K562 (cell line): ENCODE measurements at regions not wholly inside any gene's neighbourhood (a gene's known extent, or its start where the extent isn't known, plus 50 kb on each side); places are given as distances from the start of the nearest gene placed in this dataset.

Source experiments
- ATAC-seq: fragments of 200-7000 bp; cut with Tn5 transposase; 3 replicates; pipeline ENCODE4 v1.9.1; 2020; ENCODE audit warnings: moderate library complexity
- BruUV-seq: library from RNA; stranded (reverse); fragments of 400-500 nt; replicated peaks from 2 replicates; lab custom pipeline; 2021; lab: Mats Ljungman, UMichigan
- CTCF ChIA-PET: fragments of 300-600 bp; formaldehyde crosslinking; extraction: SDS; loops from one replicate; lab custom pipeline; 2021; ENCODE audit warnings: low intra/inter-chr PET ratio; lab: Yijun Ruan, JAX
- POLR2A ChIA-PET: fragments of 300-600, 350-650 bp; sonication (Branson Sonifier 250); formaldehyde crosslinking; extraction: SDS; loops from one replicate; lab custom pipeline; 2021; ENCODE audit warnings: antibody characterized with exemption, inconsistent platforms; lab: Yijun Ruan, JAX
- DNase-seq, 4 experiments: peaks; one replicate each; pipeline versions ENCODE4 v3.0.0 to v3.0.0-alpha.2; 2011 to 2018; ENCODE audit warnings: low spot score in 3 of 4, mixed read lengths in 3 of 4; ENCODE audit errors: extremely low read depth in 1 of 4
- FAIRE-seq: peaks from 2 replicates; lab custom pipeline; 2011; peaks lifted over from hg19 to GRCh38; lab: Jason Lieb, UNC
- H2AFZ ChIP-seq: 2 replicates; pipeline ENCODE4 v1.6.0; 2011; ENCODE audit warnings: low read depth, low read length, control low read depth, inconsistent platforms
- H3K27ac ChIP-seq: fragments of 200-600 bp; 3 replicates; pipeline ENCODE4 v1.8.0; 2011; ENCODE audit warnings: low read depth, mild to moderate bottlenecking, control low read depth, inconsistent platforms, low read length, moderate library complexity, mixed read lengths; ENCODE audit errors: extremely low read depth
- H3K27me3 ChIP-seq, 2 experiments: fragments of 300-600 bp in 1 of 2; 2 replicates in 1 of 2; 3 replicates in 1 of 2; pipeline versions ENCODE4 v1.6.0 to v1.8.0; 2011; ENCODE audit warnings: inconsistent platforms in 2 of 2, low read length in 2 of 2, mild to moderate bottlenecking in 1 of 2, mixed read lengths in 1 of 2, moderate library complexity in 1 of 2; ENCODE audit not compliant: control insufficient read depth in 2 of 2, insufficient read depth in 2 of 2
- H3K36me3 ChIP-seq: fragments of 300-600 bp; 3 replicates; pipeline ENCODE4 v1.8.0; 2011; ENCODE audit warnings: mild to moderate bottlenecking, low read length, inconsistent platforms; ENCODE audit not compliant: control insufficient read depth, insufficient read depth
- H3K4me1 ChIP-seq, 2 experiments: fragments of 200-600 bp in 1 of 2; replicated peaks in 1 of 2; 2 replicates in 1 of 2; 3 replicates in 1 of 2; pipeline versions ENCODE4 v1.5.1 to v1.8.0; 2011; ENCODE audit warnings: inconsistent platforms in 2 of 2, low read length in 2 of 2, mild to moderate bottlenecking in 1 of 2, mixed read lengths in 1 of 2, moderate library complexity in 1 of 2; ENCODE audit not compliant: control insufficient read depth in 2 of 2, insufficient read depth in 2 of 2
- H3K4me2 ChIP-seq: 2 replicates; pipeline ENCODE4 v1.6.1; 2011; ENCODE audit warnings: low read length, control low read depth, inconsistent platforms, mixed read lengths; ENCODE audit not compliant: insufficient read depth
- H3K4me3 ChIP-seq: fragments of 200-600 bp; sonication (generic), shearing (Covaris generic); 2 replicates; pipeline ENCODE4 v1.5.1; 2016; ENCODE audit warnings: control low read depth, inconsistent platforms
- H3K79me2 ChIP-seq: fragments of 200-600 bp; 3 replicates; pipeline ENCODE4 v1.8.0; 2011; ENCODE audit warnings: low read length, inconsistent platforms; ENCODE audit not compliant: control insufficient read depth, insufficient read depth
- H3K9ac ChIP-seq, 2 experiments: 2 replicates each; pipeline versions ENCODE4 v1.6.0 to v1.6.1; 2011; ENCODE audit warnings: low read depth in 2 of 2, low read length in 2 of 2, control low read depth in 1 of 2, inconsistent platforms in 1 of 2, mild to moderate bottlenecking in 1 of 2, mixed read lengths in 1 of 2; ENCODE audit not compliant: insufficient read depth in 1 of 2
- H3K9me1 ChIP-seq: one replicate; pipeline ENCODE4 v1.6.0; 2011; ENCODE audit warnings: inconsistent platforms, mild to moderate bottlenecking, low read length, moderate library complexity; ENCODE audit not compliant: control insufficient read depth, insufficient read depth
- H3K9me3 ChIP-seq: replicated peaks from 2 replicates; pipeline ENCODE4 v1.5.1; 2011; ENCODE audit warnings: low read depth, low read length, inconsistent platforms; ENCODE audit not compliant: control insufficient read depth, insufficient read depth
- H4K20me1 ChIP-seq: replicated peaks from 2 replicates; pipeline ENCODE4 v1.6.1; 2011; ENCODE audit warnings: low read length, inconsistent platforms, mixed read lengths; ENCODE audit not compliant: control insufficient read depth, insufficient read depth
- BRF2 ChIP-seq: IDR thresholded peaks from 3 replicates; pipeline ENCODE4 v1.6.1; 2011; ENCODE audit warnings: borderline replicate concordance, mild to moderate bottlenecking; ENCODE audit not compliant: insufficient read length, insufficient read depth
- NR2C1 ChIP-seq, 2 experiments: fragments of 450-650 bp; IDR thresholded peaks; 2 replicates each; pipeline ENCODE4 v1.6.1; 2017; ENCODE audit warnings: mild to moderate bottlenecking in 2 of 2, antibody characterized with exemption in 1 of 2, inconsistent platforms in 1 of 2, missing compliant biosample characterization in 1 of 2, missing genetic modification characterization in 1 of 2
- POLR3A ChIP-seq: IDR thresholded peaks from 2 replicates; pipeline ENCODE4 v1.6.1; 2011; ENCODE audit warnings: borderline replicate concordance, mild to moderate bottlenecking, moderate library complexity; ENCODE audit not compliant: insufficient read length, insufficient read depth; ENCODE audit errors: extremely low read depth
- RBM25 ChIP-seq: fragments of 200-400 bp; formaldehyde crosslinking; IDR thresholded peaks from 2 replicates; pipeline ENCODE4 v1.6.1; 2018; ENCODE audit warnings: low read length, low read depth, moderate library complexity; ENCODE audit not compliant: severe bottlenecking
- RNF219 ChIP-seq: fragments of 250-450 bp; sonication (Bioruptor Pico); IDR thresholded peaks from 2 replicates; pipeline ENCODE4 v1.5.0; 2022; ENCODE audit warnings: mild to moderate bottlenecking
- ZFP36 ChIP-seq: fragments of 150-350 bp; IDR thresholded peaks from 2 replicates; pipeline ENCODE4 v1.6.1; 2018; ENCODE audit warnings: low read length, low read depth; ENCODE audit not compliant: partially characterized antibody
- ZNF134 ChIP-seq: fragments of 250-450 bp; sonication (Bioruptor Pico); conservative IDR thresholded peaks from 2 replicates; pipeline ENCODE4 v1.4.0; 2020
- ZNF263 ChIP-seq: sonication (generic); formaldehyde crosslinking; IDR thresholded peaks from 2 replicates; pipeline ENCODE4 v1.8.0; 2022; ENCODE audit warnings: mild to moderate bottlenecking, missing genetic modification reagents, borderline replicate concordance
- ZNF436 ChIP-seq: fragments of 250-450, 450-650 bp; sonication (Bioruptor Pico); formaldehyde crosslinking; IDR thresholded peaks from 2 replicates; pipeline ENCODE4 v1.7.0; 2020; ENCODE audit warnings: mild to moderate bottlenecking
- WGBS: fragments of 100-300 bp; shearing (Covaris generic); methylation state at CpG from one replicate; pipeline ENCODE4 v1.1.6; 2016; ENCODE audit warnings: low coverage, mixed read lengths; ENCODE audit not compliant: insufficient coverage; ENCODE audit errors: missing lambda C conversion rate; 5-methylcytosine and 5-hydroxymethylcytosine counted together
- in situ Hi-C: fragments of 300-500 bp; cut with MboI; formaldehyde crosslinking; loops from 4 replicates; pipeline ENCODE4 v1.15.0; 2018; ENCODE audit warnings: inconsistent platforms, mixed read lengths
- intact Hi-C: fragments of 100-400 bp; cut with micrococcal nuclease; formaldehyde crosslinking; loops from 2 replicates; pipeline ENCODE4 v1.14.2; 2022

GRCh38 chr11:42812361-42812760, 499.4 kb upstream of the API5 start (continued):
- TF ChIP-seq ZFP36 (no peak), BRF2 (no peak)
- TF ChIP-seq, all 486 proteins: peak for 0

- intact Hi-C loops (no loop called here), in situ Hi-C loops (no loop called here)
- no peaks in the 10 kb centered on the region for H3K4me1 ChIP-seq
- no peak for DNase-seq
- H3K4me3 ChIP-seq, result no peak overlapping the region
- H3K9me3 ChIP-seq, result no peaks in the 10 kb centered on the region
- H3K79me2 ChIP-seq, result no peaks in the 10 kb centered on the region
- no peak for ATAC-seq
- BruUV-seq, result no TSS peak
- H3K9me1 ChIP-seq, result no peaks in the 10 kb centered on the region
- no peaks in the 10 kb centered on the region for H3K27me3 ChIP-seq
- H3K9ac ChIP-seq, result no peak overlapping the region
- H3K4me2 ChIP-seq, result no peak overlapping the region
- H3K36me3 ChIP-seq, result no peaks in the 10 kb centered on the region
- no peak overlapping the region for H3K27ac ChIP-seq
- H2AFZ ChIP-seq, result no peak overlapping the region
- ChIA-PET CTCF (no interaction called here), POLR2A (no interaction called here)
- H4K20me1 ChIP-seq, result no peaks in the 10 kb centered on the region
- no peak for FAIRE-seq
- TF ChIP-seq POLR3A (no peak), ZNF263 (no peak), ZNF436 (CRISPR knock-in tag) (no peak), ZNF134 (CRISPR knock-in tag) (peak; percentile 89), NR2C1 (IDR thresholded peaks at IDR 0.05) (no peak), NR2C1 (tag; IDR thresholded peaks at IDR 0.05) (no peak), RNF219 (CRISPR knock-in tag) (no peak), RBM25 (no peak)
- TF ChIP-seq, all 486 proteins: peak for 1
- WGBS, result 4% methylated on average over 2 of the region's 2 CpGs
Measured at GRCh38 chr11:42812960-42813359, 498.8 kb upstream of the API5 start.
